Body of pancreas (tissue), 4 donors: ENCODE measurements at regions not wholly inside any gene's neighbourhood (a gene's known extent, or its start where the extent isn't known, plus 50 kb on each side); places are given as distances from the start of the nearest gene placed in this dataset.

Experiments
- ATAC-seq: fragments of 150-250 bp; one replicate; pipeline ENCODE4 v1.9.1; 2016
- DNase-seq, 4 donors: peaks; one replicate each; pipeline ENCODE4 v3.0.0-alpha.2; 2019
- H3K27ac ChIP-seq, 4 donors: fragments of 200-600 bp; sonication (generic); 1 replicate in 3 of 4; 2 replicates in 1 of 4; pipeline versions ENCODE4 v1.5.1 to v1.6.1; 2016 to 2019; ENCODE audit warnings: mild to moderate bottlenecking in 1 of 4, mixed read lengths in 1 of 4, moderate library complexity in 1 of 4
- H3K27me3 ChIP-seq, 2 donors: fragments of 200-600 bp; sonication (generic); one replicate each; pipeline ENCODE4 v1.6.0; 2016; ENCODE audit warnings: mild to moderate bottlenecking in 1 of 2
- H3K36me3 ChIP-seq, 2 donors: fragments of 200-600 bp; sonication (generic); replicated peaks in 1 of 2; 2 replicates each; pipeline ENCODE4 v1.5.1; 2016; ENCODE audit warnings: low read depth in 2 of 2; ENCODE audit not compliant: insufficient read depth in 1 of 2
- H3K4me1 ChIP-seq: fragments of 200-600 bp; sonication (generic); one replicate; pipeline ENCODE4 v1.6.0; 2016
- H3K4me3 ChIP-seq, 2 donors: fragments of 200-600 bp; sonication (generic); 1 replicate in 1 of 2; 2 replicates in 1 of 2; pipeline ENCODE4 v1.5.1; 2016 to 2019
- H3K9me3 ChIP-seq, 3 donors: fragments of 200-600 bp; sonication (generic); 1 replicate in 2 of 3; 2 replicates in 1 of 3; pipeline ENCODE4 v1.5.1; 2016
- CTCF ChIP-seq, 7 experiments: fragments of 450-650 bp in 4 of 7; fragments of 200-600 bp in 3 of 7; sonication (generic) in 3 of 7; IDR thresholded peaks; one replicate each; pipeline ENCODE4 v1.5.1; 2016 to 2019; ENCODE audit warnings: antibody characterized with exemption in 7 of 7
- POLR2A ChIP-seq, 3 donors: fragments of 450-650 bp; IDR thresholded peaks; one replicate each; pipeline ENCODE4 v1.6.1; 2016; ENCODE audit warnings: antibody characterized with exemption in 3 of 3, mild to moderate bottlenecking in 2 of 3
- WGBS, 2 donors: methylation state at CpG; one replicate each; pipeline ENCODE4 v1.1.5; 2017; 5-methylcytosine and 5-hydroxymethylcytosine counted together
- intact Hi-C: fragments of 100-400 bp; cut with DNase I; formaldehyde crosslinking; loops from one replicate; pipeline ENCODE4 v1.15.1; 2023

GRCh38 chr1:216984536-216984935 is 261.3 kb upstream of the ESRRG start:
- intact Hi-C loops: no loop called here
- H3K4me3 ChIP-seq: no peak overlapping the region
- ATAC-seq (no peak), DNase-seq (no peak)
- H3K27me3 ChIP-seq: no peaks in the 10 kb centered on the region
- no peaks in the 10 kb centered on the region for H3K4me1 ChIP-seq
- no peaks in the 10 kb centered on the region for H3K9me3 ChIP-seq
- no peak overlapping the region for H3K27ac ChIP-seq
- H3K36me3 ChIP-seq: no peaks in the 10 kb centered on the region
- TF ChIP-seq POLR2A (IDR thresholded peaks at IDR 0.05) (no peak), CTCF (IDR thresholded peaks at IDR 0.05) (no peak)
- WGBS, 2 donors: 15 to 29% methylated on average over 1 of the region's 1 CpG

- WGBS, 2 donors: 71 to 74% methylated on average over 6 of the region's 6 CpGs
- no peak for ATAC-seq
- TF ChIP-seq POLR2A (IDR thresholded peaks at IDR 0.05): no peak
- TF ChIP-seq CTCF (IDR thresholded peaks at IDR 0.05): no peak
These were observed 260.6 kb upstream of the ESRRG start for GRCh38 chr1:216983823-216984222.

GRCh38 chr1:216961516-216961915 is 238.3 kb upstream of the ESRRG start:
- 26 to 29% methylated on average over 3 of the region's 3 CpGs for WGBS, 2 donors
- Histone ChIP-seq H3K4me3 (no peak overlapping the region), H3K36me3 (no peaks in the 10 kb centered on the region), H3K4me1 (no peaks in the 10 kb centered on the region), H3K27me3 (no peaks in the 10 kb centered on the region), H3K9me3 (no peaks in the 10 kb centered on the region), H3K27ac (no peak overlapping the region)
- TF ChIP-seq POLR2A (IDR thresholded peaks at IDR 0.05) (no peak), CTCF (IDR thresholded peaks at IDR 0.05) (peak in 1 of 7 experiments; percentile 11)
- no peak for ATAC-seq
- DNase-seq: no peak
- intact Hi-C loops: no loop called here

More at GRCh38 chr1:216983823-216984222, 260.6 kb upstream of the ESRRG start:
- Histone ChIP-seq H3K27me3 (no peaks in the 10 kb centered on the region), H3K9me3 (no peaks in the 10 kb centered on the region), H3K36me3 (no peaks in the 10 kb centered on the region), H3K4me3 (no peak overlapping the region), H3K4me1 (no peaks in the 10 kb centered on the region), H3K27ac (no peak overlapping the region)
- intact Hi-C loops: no loop called here
- no peak for DNase-seq

- Histone ChIP-seq H3K27ac (no peak overlapping the region), H3K4me1 (no peaks in the 10 kb centered on the region), H3K36me3 (no peaks in the 10 kb centered on the region), H3K9me3 (no peaks in the 10 kb centered on the region), H3K27me3 (no peaks in the 10 kb centered on the region), H3K4me3 (no peak overlapping the region)
- no peak for ATAC-seq
- intact Hi-C loops: no loop called here
- no peak for DNase-seq
- TF ChIP-seq CTCF (IDR thresholded peaks at IDR 0.05) (no peak), POLR2A (IDR thresholded peaks at IDR 0.05) (no peak)
These were observed 237.5 kb upstream of the ESRRG start for GRCh38 chr1:216960716-216961115.

GRCh38 chr1:216958569-216958968 is 235.3 kb upstream of the ESRRG start:
- H3K36me3 ChIP-seq: no peaks in the 10 kb centered on the region
- intact Hi-C loops: no loop called here
- no peak for DNase-seq
- no peak overlapping the region for H3K4me3 ChIP-seq
- H3K4me1 ChIP-seq: no peaks in the 10 kb centered on the region
- H3K9me3 ChIP-seq: no peaks in the 10 kb centered on the region
- H3K27ac ChIP-seq: no peak overlapping the region
- no peaks in the 10 kb centered on the region for H3K27me3 ChIP-seq
- WGBS, 2 donors: 83 to 87% methylated on average over 4 of the region's 4 CpGs
- TF ChIP-seq POLR2A (IDR thresholded peaks at IDR 0.05) (no peak), CTCF (IDR thresholded peaks at IDR 0.05) (no peak)
- ATAC-seq: no peak
